SK-N-SH (cell line): ENCODE measurements at regions not wholly inside any gene's neighbourhood (a gene's known extent, or its start where the extent isn't known, plus 50 kb on each side); places are given as distances from the start of the nearest gene placed in this dataset.

Experiments used
- CTCF ChIA-PET: fragments of 300-600, 350-600 bp; formaldehyde crosslinking; extraction: SDS; loops from one replicate; lab custom pipeline; 2021; lab: Yijun Ruan, JAX
- POLR2A ChIA-PET: fragments of 350-600 bp; sonication (Branson Sonifier 250); formaldehyde crosslinking; extraction: SDS; loops from one replicate; lab custom pipeline; 2020; ENCODE audit warnings: antibody characterized with exemption, inconsistent platforms; lab: Yijun Ruan, JAX
- DNase-seq: peaks from one replicate; pipeline ENCODE4 v3.0.0; 2012
- H2AFZ ChIP-seq: fragments of 200-600 bp; sonication (generic); 2 replicates; pipeline ENCODE4 v1.8.1; 2016; ENCODE audit warnings: antibody characterized with exemption, mild to moderate bottlenecking, low read depth
- H3F3A ChIP-seq: fragments of 200-600 bp; sonication (generic); replicated peaks from 2 replicates; pipeline ENCODE3; 2016; ENCODE audit warnings: antibody characterized with exemption, mild to moderate bottlenecking; ENCODE audit not compliant: insufficient read depth
- H3K27ac ChIP-seq, 2 experiments: fragments of 200-500 bp in 1 of 2; fragments of 200-600 bp in 1 of 2; sonication (Bioruptor generic) in 1 of 2; sonication (generic), shearing (Covaris generic) in 1 of 2; 2 replicates each; pipeline versions ENCODE4 v1.5.1 to v1.6.1; 2014 to 2016; ENCODE audit warnings: low read depth in 2 of 2, inconsistent platforms in 1 of 2, low read length in 1 of 2, mild to moderate bottlenecking in 1 of 2, mixed read lengths in 1 of 2
- H3K27me3 ChIP-seq: fragments of 200-600 bp; sonication (generic), shearing (Covaris generic); 2 replicates; pipeline ENCODE4 v1.6.1; 2016; ENCODE audit warnings: mixed run types; ENCODE audit not compliant: insufficient read depth
- H3K36me3 ChIP-seq, 2 experiments: fragments of 200-500 bp in 1 of 2; fragments of 200-600 bp in 1 of 2; sonication (Bioruptor generic) in 1 of 2; sonication (generic) in 1 of 2; replicated peaks in 1 of 2; 2 replicates each; pipeline versions ENCODE3 to v1.5.1; 2014 to 2016; ENCODE audit warnings: low read length in 1 of 2, mild to moderate bottlenecking in 1 of 2; ENCODE audit not compliant: insufficient read depth in 2 of 2, control insufficient read depth in 1 of 2
- H3K4me1 ChIP-seq, 2 experiments: fragments of 200-500 bp in 1 of 2; fragments of 200-600 bp in 1 of 2; sonication (Bioruptor generic) in 1 of 2; sonication (generic), shearing (Covaris generic) in 1 of 2; 2 replicates each; pipeline versions ENCODE4 v1.5.1 to v1.6.1; 2014 to 2016; ENCODE audit warnings: low read depth in 1 of 2, low read length in 1 of 2, mixed run types in 1 of 2; ENCODE audit not compliant: insufficient read depth in 2 of 2, control insufficient read depth in 1 of 2
- H3K4me2 ChIP-seq: fragments of 200-600 bp; sonication (generic), shearing (Covaris generic); 2 replicates; pipeline ENCODE4 v1.6.1; 2017; ENCODE audit warnings: mixed run types
- H3K4me3 ChIP-seq, 2 experiments: fragments of 200-500 bp in 1 of 2; fragments of 200-600 bp in 1 of 2; sonication (Bioruptor generic) in 1 of 2; sonication (generic), shearing (Covaris generic) in 1 of 2; 2 replicates each; pipeline versions ENCODE4 v1.5.1 to v1.8.1; 2014 to 2016; ENCODE audit warnings: low read depth in 2 of 2, inconsistent platforms in 1 of 2, low read length in 1 of 2, mild to moderate bottlenecking in 1 of 2, mixed read lengths in 1 of 2, moderate library complexity in 1 of 2
- H3K79me2 ChIP-seq: fragments of 200-600 bp; sonication (generic); 2 replicates; pipeline ENCODE4 v1.8.1; 2017; ENCODE audit warnings: mild to moderate bottlenecking; ENCODE audit not compliant: insufficient read depth
- H3K9ac ChIP-seq: fragments of 200-600 bp; sonication (generic); 2 replicates; pipeline ENCODE4 v1.6.1; 2017; ENCODE audit warnings: mixed run types
- H3K9me2 ChIP-seq: fragments of 200-600 bp; sonication (generic); 2 replicates; pipeline ENCODE4 v1.6.1; 2017; ENCODE audit warnings: mixed run types
- H3K9me3 ChIP-seq: fragments of 200-600 bp; sonication (generic); 2 replicates; pipeline ENCODE4 v1.6.1; 2017; ENCODE audit warnings: mixed run types, mild to moderate bottlenecking, moderate library complexity
- H4K20me1 ChIP-seq: fragments of 200-600 bp; sonication (generic); 2 replicates; pipeline ENCODE4 v1.6.1; 2017; ENCODE audit warnings: mild to moderate bottlenecking, mixed run types; ENCODE audit not compliant: insufficient read depth
- EP300 ChIP-seq, 2 experiments: IDR thresholded peaks; 2 replicates each; pipeline versions ENCODE4 v1.4.0 to v1.6.1; 2012; ENCODE audit warnings: borderline replicate concordance in 1 of 2, low read depth in 1 of 2, low read length in 1 of 2
- EZH2phosphoT487 ChIP-seq: fragments of 200-600 bp; sonication (generic); IDR thresholded peaks from 2 replicates; pipeline ENCODE4 v1.6.1; 2017; ENCODE audit warnings: low read depth, mixed run types, mild to moderate bottlenecking, antibody characterized with exemption, moderate library complexity, borderline replicate concordance
- GABPA ChIP-seq: IDR thresholded peaks from 2 replicates; pipeline ENCODE4 v1.4.0; 2012; ENCODE audit warnings: low read depth, mild to moderate bottlenecking
- GATA2 ChIP-seq: sonication (generic); formaldehyde crosslinking; IDR thresholded peaks from 2 replicates; pipeline ENCODE4 v1.5.0; 2020; ENCODE audit warnings: mild to moderate bottlenecking, missing genetic modification reagents
- IRF3 ChIP-seq: fragments of 150-350 bp; IDR thresholded peaks from 2 replicates; pipeline ENCODE4 v1.6.1; 2016; ENCODE audit warnings: mild to moderate bottlenecking, low read depth, low read length
- NFIC ChIP-seq: IDR thresholded peaks from 2 replicates; pipeline ENCODE4 v1.4.0; 2012; ENCODE audit warnings: borderline replicate concordance
- PBX3 ChIP-seq: IDR thresholded peaks from 2 replicates; pipeline ENCODE4; 2012
- RAD21 ChIP-seq: IDR thresholded peaks from 2 replicates; pipeline ENCODE4 v1.6.1; 2012; ENCODE audit warnings: mild to moderate bottlenecking, low read length
- REST ChIP-seq: IDR thresholded peaks from 2 replicates; pipeline ENCODE4 v1.6.1; 2012; ENCODE audit warnings: mild to moderate bottlenecking, low read depth, low read length, moderate library complexity
- RFX5 ChIP-seq: IDR thresholded peaks from 2 replicates; pipeline ENCODE4 v1.6.1; 2012; ENCODE audit warnings: mild to moderate bottlenecking, improper control_type of control experiment, low read length
- RXRA ChIP-seq: IDR thresholded peaks from 2 replicates; pipeline ENCODE4 v1.4.0; 2012; ENCODE audit warnings: low read depth, mild to moderate bottlenecking, borderline replicate concordance
- SMC3 ChIP-seq: IDR thresholded peaks from 2 replicates; pipeline ENCODE4 v1.6.1; 2012; ENCODE audit warnings: low read depth, low read length, improper control_type of control experiment
- TCF12 ChIP-seq: IDR thresholded peaks from 2 replicates; pipeline ENCODE4 v1.4.0; 2012
- USF1 ChIP-seq: IDR thresholded peaks from 2 replicates; pipeline ENCODE4 v1.4.0; 2012; ENCODE audit warnings: low read depth, borderline replicate concordance
- USF2 ChIP-seq: fragments of 150-350 bp; IDR thresholded peaks from 2 replicates; pipeline ENCODE4 v1.6.1; 2017; ENCODE audit warnings: antibody characterized with exemption, low read length, low read depth, borderline replicate concordance
- WGBS: methylation state at CpG from one replicate; pipeline ENCODE4 v1.1.6; 2017; ENCODE audit warnings: low lambda C conversion rate; 5-methylcytosine and 5-hydroxymethylcytosine counted together

GRCh38 chr9:31032206-31032605 is 1352.2 kb upstream of the ACO1 start:
- no peaks in the 10 kb centered on the region for H3K9me2 ChIP-seq
- peak; percentile 27 for DNase-seq
- WGBS: 31% methylated on average over 3 of the region's 3 CpGs
- H3K36me3 ChIP-seq: no peaks in the 10 kb centered on the region
- peak overlapping the region; percentile 73; the same call in 1 of the 2 replicates for H2AFZ ChIP-seq
- CTCF ChIA-PET: interaction anchor here (0.7 to 1.0 kb wide), 2 partner anchors 13 to 1471 kb away, joined by 3 to 4 read pairs; no protein-coding TSS in a partner anchor
- H3K27me3 ChIP-seq: no peaks in the 10 kb centered on the region
- H3K4me2 ChIP-seq: no peak overlapping the region
- H3K9me3 ChIP-seq: no peaks in the 10 kb centered on the region
- peak overlapping the region in 1 of 2 experiments; percentile 71; a peak in 1 of 4 replicates for H3K27ac ChIP-seq
- no peaks in the 10 kb centered on the region for H4K20me1 ChIP-seq
- TF ChIP-seq GATA2: peak; percentile 21; the same call in 1 of the 2 replicates
- TF ChIP-seq NFIC: no peak
- TF ChIP-seq RXRA: no peak
- peak in 1 of 2 experiments; percentile 71; a peak in 2 of 4 replicates for TF ChIP-seq EP300 (IDR thresholded peaks at IDR 0.05; ENCODE audit: borderline replicate concordance in 1 of 2, low read depth in 1 of 2, low read length in 1 of 2)
- no peak for TF ChIP-seq IRF3
- no peak for TF ChIP-seq TCF12
- TF ChIP-seq REST: no peak
- no peak for TF ChIP-seq USF1
- peaks cover 14 to 23% of the 10 kb centered on the region in 2 experiments; a peak in 3 of 4 replicates for H3K4me1 ChIP-seq
- H3K9ac ChIP-seq: no peak overlapping the region
- H3K79me2 ChIP-seq: no peaks in the 10 kb centered on the region
- peaks cover 15% of the 10 kb centered on the region for H3F3A ChIP-seq
- H3K4me3 ChIP-seq: no peak overlapping the region
- POLR2A ChIA-PET: no interaction called here

DNA sequence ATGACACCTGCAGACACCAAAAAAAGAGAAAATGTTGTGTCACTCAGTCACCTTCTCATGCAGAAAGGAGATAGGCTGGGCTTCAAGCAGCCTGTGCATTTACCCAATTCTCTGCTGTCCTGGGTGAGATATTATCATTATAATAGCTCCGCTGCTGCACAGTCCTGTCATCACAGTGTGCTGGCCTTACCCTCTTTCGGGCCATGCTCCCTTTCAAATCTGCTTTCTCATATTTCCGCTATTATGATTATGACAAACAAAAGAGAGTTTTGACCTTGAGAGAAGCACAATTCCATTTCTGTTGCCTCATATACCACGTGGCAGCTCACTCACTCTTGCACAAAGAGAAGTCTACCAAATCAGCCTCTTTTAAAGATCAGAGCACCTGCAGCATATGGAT is 1350.1 kb upstream of the ACO1 start:
- peaks cover 15% of the 10 kb centered on the region for H3F3A ChIP-seq
- POLR2A ChIA-PET: no interaction called here
- no peaks in the 10 kb centered on the region for H3K79me2 ChIP-seq
- no peak overlapping the region for H3K4me3 ChIP-seq
- H3K4me1 ChIP-seq: peaks cover 14 to 23% of the 10 kb centered on the region in 2 experiments; a peak in 3 of 4 replicates
- no peaks in the 10 kb centered on the region for H4K20me1 ChIP-seq
- H3K27me3 ChIP-seq: no peaks in the 10 kb centered on the region
- H3K27ac ChIP-seq: peak overlapping the region; percentile 19 to 96; a peak in 3 of 4 replicates
- DNase-seq: peak; percentile 58
- H3K9ac ChIP-seq: no peak overlapping the region
- CTCF ChIA-PET: interaction anchor here (0.8 kb wide), 1 partner anchor 107 kb away, joined by 3 read pairs; no protein-coding TSS in a partner anchor
- no peaks in the 10 kb centered on the region for H3K9me2 ChIP-seq
- H3K4me2 ChIP-seq: peak overlapping the region; percentile 44
- no peaks in the 10 kb centered on the region for H3K36me3 ChIP-seq
- peak overlapping the region; percentile 72 for H2AFZ ChIP-seq
- H3K9me3 ChIP-seq: no peaks in the 10 kb centered on the region
- WGBS: 31% methylated on average over 4 of the region's 4 CpGs
- TF ChIP-seq PBX3: no peak
- no peak for TF ChIP-seq REST
- TF ChIP-seq RAD21: peak; percentile 45; the same call in 1 of the 2 replicates
- no peak for TF ChIP-seq EZH2phosphoT487
- TF ChIP-seq USF2: no peak
- no peak for TF ChIP-seq SMC3
- no peak for TF ChIP-seq GABPA
- no peak for TF ChIP-seq RFX5
